ENCODE measurements at regions not wholly inside any gene's neighbourhood (a gene's known extent, or its start where the extent isn't known, plus 50 kb on each side); places are given as distances from the start of the nearest gene placed in this dataset.
A peak's percentile ranks its signal among the peaks of the same experiment; 100 is the strongest.

DNA sequence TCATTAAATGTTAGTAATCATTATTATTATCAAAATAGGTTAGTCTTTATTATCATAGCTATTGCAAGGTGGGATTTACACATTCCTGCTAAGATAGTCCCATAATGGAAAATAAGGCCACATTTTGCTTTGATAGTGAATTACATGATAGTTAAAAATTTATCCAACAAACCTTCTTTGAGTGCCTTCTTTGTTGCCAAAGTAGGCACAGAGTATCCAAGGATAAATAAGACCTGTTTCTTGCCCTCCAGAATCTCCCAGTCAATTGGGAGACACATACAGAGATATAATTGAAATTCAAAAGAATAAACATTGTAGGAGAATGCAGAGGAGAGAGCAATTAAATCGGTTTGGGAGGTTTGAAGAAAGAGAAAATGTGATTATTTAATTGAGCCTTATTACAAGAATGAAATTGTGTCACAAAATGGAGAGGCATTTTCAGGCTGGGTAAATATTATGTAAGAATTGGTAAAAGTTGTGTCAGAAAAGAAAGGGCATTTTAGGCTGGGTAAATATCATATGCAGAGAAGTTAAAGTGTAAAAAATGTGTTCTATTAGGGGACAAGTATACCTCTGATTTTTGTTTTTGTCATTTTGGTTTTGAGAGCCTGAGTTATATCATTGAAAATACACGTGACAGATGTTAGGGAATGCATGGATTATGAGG, 189.3 kb downstream of the POU4F1 start:
- Histone ChIP-seq H3K36me3 (replicated peaks; ENCODE audit: low read depth, low read length) (no peaks in the 10 kb centered on the region), H3K4me3 (ENCODE audit: low read length) (no peak overlapping the region), H3K4me2 (ENCODE audit: low read length) (no peak overlapping the region), H3K27me3 (ENCODE audit: low read depth, low read length) (no peaks in the 10 kb centered on the region), H3K79me2 (ENCODE audit: low read length) (no peaks in the 10 kb centered on the region), H3K9me3 (ENCODE audit: insufficient read depth, low read length) (no peaks in the 10 kb centered on the region), H3K4me1 (ENCODE audit: low read length) (peaks cover 19% of the 10 kb centered on the region), H4K20me1 (ENCODE audit: insufficient read depth, low read length) (no peaks in the 10 kb centered on the region), H2AFZ (ENCODE audit: low read depth, low read length) (no peak overlapping the region), H3K27ac (ENCODE audit: low read length) (no peak overlapping the region), H3K9ac (ENCODE audit: low read length) (no peak overlapping the region)
- TF ChIP-seq CTCF (IDR thresholded peaks at IDR 0.05; ENCODE audit: low read depth, low read length) = no peak
- TF ChIP-seq EZH2phosphoT487 (IDR thresholded peaks at IDR 0.05; ENCODE audit: low read depth) = no peak

DNA sequence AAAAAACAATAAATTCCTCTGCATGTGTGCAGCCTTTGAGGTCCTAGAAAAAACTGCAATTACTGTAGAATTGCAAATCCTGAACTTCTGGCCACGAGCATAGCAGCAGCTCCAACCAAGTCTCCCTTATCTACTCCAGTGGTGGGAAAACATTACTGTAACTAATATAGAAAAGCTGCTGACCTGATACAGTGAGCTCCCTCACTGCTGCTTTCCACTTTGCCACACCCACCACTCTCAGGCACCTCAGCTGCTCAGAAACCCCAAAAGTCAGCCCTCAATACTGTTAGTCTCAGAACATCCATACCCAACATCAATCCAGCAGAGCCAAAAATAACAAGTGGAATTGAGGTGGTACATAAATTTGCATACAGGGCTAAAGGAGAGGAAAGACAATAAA, 192.5 kb downstream of the POU4F1 start:
- no peaks in the 10 kb centered on the region for H4K20me1 ChIP-seq (ENCODE audit: insufficient read depth, low read length)

GRCh38 chr13:78410164-78410563, 193.2 kb downstream of the POU4F1 start:
- Histone ChIP-seq H3K27me3 (ENCODE audit: low read depth, low read length) (no peaks in the 10 kb centered on the region), H3K79me2 (ENCODE audit: low read length) (no peaks in the 10 kb centered on the region), H3K9me3 (ENCODE audit: insufficient read depth, low read length) (no peaks in the 10 kb centered on the region), H3K4me2 (ENCODE audit: low read length) (no peak overlapping the region), H3K9ac (ENCODE audit: low read length) (no peak overlapping the region), H3K4me1 (ENCODE audit: low read length) (peaks cover 41% of the 10 kb centered on the region), H3K27ac (ENCODE audit: low read length) (no peak overlapping the region), H3K36me3 (replicated peaks; ENCODE audit: low read depth, low read length) (no peaks in the 10 kb centered on the region), H4K20me1 (ENCODE audit: insufficient read depth, low read length) (no peaks in the 10 kb centered on the region), H3K4me3 (ENCODE audit: low read length) (no peak overlapping the region), H2AFZ (ENCODE audit: low read depth, low read length) (no peak overlapping the region)
- TF ChIP-seq CTCF (IDR thresholded peaks at IDR 0.05; ENCODE audit: low read depth, low read length) = no peak
- TF ChIP-seq EZH2phosphoT487 (IDR thresholded peaks at IDR 0.05; ENCODE audit: low read depth) = no peak

More for the DNA sequence above, 192.5 kb downstream of the POU4F1 start:
- no peaks in the 10 kb centered on the region for H3K79me2 ChIP-seq (ENCODE audit: low read length)
- TF ChIP-seq EZH2phosphoT487 (IDR thresholded peaks at IDR 0.05; ENCODE audit: low read depth) = no peak
- no peak for TF ChIP-seq CTCF (IDR thresholded peaks at IDR 0.05; ENCODE audit: low read depth, low read length)
- no peak overlapping the region for H2AFZ ChIP-seq (ENCODE audit: low read depth, low read length)
- H3K9ac ChIP-seq (ENCODE audit: low read length) = no peak overlapping the region
- no peak overlapping the region for H3K27ac ChIP-seq (ENCODE audit: low read length)
- peaks cover 41% of the 10 kb centered on the region for H3K4me1 ChIP-seq (ENCODE audit: low read length)
- no peaks in the 10 kb centered on the region for H3K9me3 ChIP-seq (ENCODE audit: insufficient read depth, low read length)
- H3K36me3 ChIP-seq (replicated peaks; ENCODE audit: low read depth, low read length) = no peaks in the 10 kb centered on the region
- H3K4me3 ChIP-seq (ENCODE audit: low read length) = no peak overlapping the region
- no peaks in the 10 kb centered on the region for H3K27me3 ChIP-seq (ENCODE audit: low read depth, low read length)
- H3K4me2 ChIP-seq (ENCODE audit: low read length) = no peak overlapping the region

DNA sequence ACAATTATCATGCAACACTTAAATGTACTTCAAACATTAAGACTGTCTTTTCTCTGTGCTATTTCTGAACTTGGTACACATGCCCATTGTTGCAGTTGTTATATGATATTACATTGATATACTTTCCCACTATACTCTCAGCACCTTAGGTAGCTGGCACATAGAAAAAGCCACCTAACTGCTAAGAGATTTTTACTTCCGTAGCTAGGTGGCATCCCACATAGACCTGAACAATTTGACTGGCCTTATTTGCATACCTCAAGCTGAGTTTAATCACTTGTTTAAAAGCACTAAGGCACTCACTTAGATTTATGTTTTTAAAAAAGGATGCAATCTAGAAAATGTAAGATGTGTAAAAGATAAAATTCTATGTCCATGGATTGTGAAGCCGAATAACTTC, 194.2 kb downstream of the POU4F1 start:
- peak overlapping the region; percentile 24 for H3K4me2 ChIP-seq (ENCODE audit: low read length)
- H3K9me3 ChIP-seq (ENCODE audit: insufficient read depth, low read length) = no peaks in the 10 kb centered on the region
- H3K4me3 ChIP-seq (ENCODE audit: low read length) = no peak overlapping the region
- H3K9ac ChIP-seq (ENCODE audit: low read length) = no peak overlapping the region
- no peaks in the 10 kb centered on the region for H3K36me3 ChIP-seq (replicated peaks; ENCODE audit: low read depth, low read length)
- H3K4me1 ChIP-seq (ENCODE audit: low read length) = peaks cover 41% of the 10 kb centered on the region
- H3K27me3 ChIP-seq (ENCODE audit: low read depth, low read length) = no peaks in the 10 kb centered on the region
- no peak overlapping the region for H3K27ac ChIP-seq (ENCODE audit: low read length)
- no peaks in the 10 kb centered on the region for H4K20me1 ChIP-seq (ENCODE audit: insufficient read depth, low read length)
- H2AFZ ChIP-seq (ENCODE audit: low read depth, low read length) = no peak overlapping the region
- H3K79me2 ChIP-seq (ENCODE audit: low read length) = no peaks in the 10 kb centered on the region
- TF ChIP-seq EZH2phosphoT487 (IDR thresholded peaks at IDR 0.05; ENCODE audit: low read depth) = no peak
- peak; percentile 50 for TF ChIP-seq CTCF (IDR thresholded peaks at IDR 0.05; ENCODE audit: low read depth, low read length)
